DOHH2 (cell line): ENCODE measurements at regions not wholly inside any gene's neighbourhood (a gene's known extent, or its start where the extent isn't known, plus 50 kb on each side); places are given as distances from the start of the nearest gene placed in this dataset.

Experiments used
- H3F3A ChIP-seq: fragments of 200-600 bp; sonication (generic), shearing (Covaris generic); 2 replicates; pipeline ENCODE4 v1.6.0; 2016; ENCODE audit warnings: antibody characterized with exemption, mild to moderate bottlenecking; ENCODE audit not compliant: control insufficient read depth, insufficient read depth
- H3K27ac ChIP-seq: fragments of 200-600 bp; sonication (generic); 2 replicates; pipeline ENCODE4 v1.5.1; 2014; ENCODE audit warnings: low read depth, mild to moderate bottlenecking, low read length, moderate library complexity
- H3K27me3 ChIP-seq: fragments of 200-600 bp; sonication (generic); 2 replicates; pipeline ENCODE4 v1.6.1; 2014; ENCODE audit warnings: mild to moderate bottlenecking, low read length, mixed read lengths; ENCODE audit not compliant: control insufficient read depth
- H3K36me3 ChIP-seq: fragments of 200-600 bp; sonication (generic); 2 replicates; pipeline ENCODE4 v1.6.1; 2014; ENCODE audit warnings: mild to moderate bottlenecking, low read length, moderate library complexity, mixed read lengths; ENCODE audit not compliant: control insufficient read depth
- H3K4me1 ChIP-seq: fragments of 200-600 bp; sonication (generic); 2 replicates; pipeline ENCODE4 v1.6.1; 2014; ENCODE audit warnings: mild to moderate bottlenecking, low read length, mixed read lengths; ENCODE audit not compliant: control insufficient read depth
- H3K4me2 ChIP-seq: fragments of 200-600 bp; sonication (generic); 2 replicates; pipeline ENCODE4 v1.6.0; 2014; ENCODE audit warnings: mild to moderate bottlenecking, low read length, moderate library complexity
- H3K4me3 ChIP-seq: fragments of 200-600 bp; sonication (generic); 2 replicates; pipeline ENCODE4 v1.5.1; 2014; ENCODE audit warnings: mild to moderate bottlenecking, low read length, mixed read lengths
- H3K79me2 ChIP-seq: fragments of 200-600 bp; sonication (generic); 2 replicates; pipeline ENCODE4 v1.6.1; 2014; ENCODE audit warnings: mild to moderate bottlenecking, low read length, mixed read lengths; ENCODE audit not compliant: control insufficient read depth
- H3K9me2 ChIP-seq: fragments of 200-600 bp; sonication (generic); replicated peaks from 2 replicates; pipeline ENCODE4 v1.6.1; 2014; ENCODE audit warnings: mild to moderate bottlenecking, low read length, mixed read lengths; ENCODE audit not compliant: control insufficient read depth
- H3K9me3 ChIP-seq: fragments of 200-600 bp; sonication (generic); 2 replicates; pipeline ENCODE4 v1.6.1; 2014; ENCODE audit warnings: antibody characterized with exemption, low read length, mixed read lengths; ENCODE audit not compliant: control insufficient read depth, insufficient read depth
- H4K20me1 ChIP-seq: fragments of 200-600 bp; sonication (generic); 2 replicates; pipeline ENCODE4 v1.6.0; 2014; ENCODE audit warnings: low read depth, mild to moderate bottlenecking, antibody characterized with exemption, low read length, moderate library complexity; ENCODE audit not compliant: control insufficient read depth, insufficient read depth
- EZH2phosphoT487 ChIP-seq: fragments of 200-600 bp; sonication (generic); IDR thresholded peaks from 2 replicates; pipeline ENCODE4 v1.6.1; 2017; ENCODE audit warnings: borderline replicate concordance, mild to moderate bottlenecking, antibody characterized with exemption, low read length, moderate library complexity, mixed read lengths
- TF ChIP-seq, protein P1 (sequence below): fragments of 200-600 bp; sonication (generic); IDR thresholded peaks from one replicate; pipeline ENCODE4 v1.5.1; 2014; ENCODE audit warnings: antibody characterized with exemption, mild to moderate bottlenecking, low read depth, low read length; ENCODE audit not compliant: poor library complexity, severe bottlenecking

DNA sequence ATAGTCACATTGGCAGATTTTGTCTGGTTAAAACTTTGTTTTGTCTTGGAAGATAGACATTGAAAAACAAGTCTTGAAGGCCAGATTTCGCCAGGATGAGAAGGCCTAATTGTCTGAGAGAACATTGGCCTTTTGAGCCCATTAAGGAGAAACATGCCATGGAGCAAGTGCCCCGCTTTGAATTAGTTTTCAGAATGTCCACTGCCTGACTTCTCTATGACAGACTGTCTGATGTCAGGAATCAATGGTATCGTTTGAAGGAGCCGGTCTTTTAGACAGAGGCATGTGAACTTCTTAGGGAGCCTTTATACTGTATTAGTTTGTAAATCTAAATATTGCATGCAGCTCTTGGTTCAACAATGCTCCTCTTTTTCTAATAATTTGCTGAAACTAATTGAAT lies 155.9 kb downstream of the DLEU7 start:
- Histone ChIP-seq H3K27ac (no peak overlapping the region), H3K9me3 (no peaks in the 10 kb centered on the region), H3F3A (no peaks in the 10 kb centered on the region), H3K36me3 (no peaks in the 10 kb centered on the region), H3K4me1 (no peaks in the 10 kb centered on the region), H3K27me3 (no peaks in the 10 kb centered on the region), H3K79me2 (no peaks in the 10 kb centered on the region), H4K20me1 (no peaks in the 10 kb centered on the region), H3K9me2 (no peaks in the 10 kb centered on the region), H3K4me3 (no peak overlapping the region), H3K4me2 (no peak overlapping the region)
- TF ChIP-seq, protein P1, sequence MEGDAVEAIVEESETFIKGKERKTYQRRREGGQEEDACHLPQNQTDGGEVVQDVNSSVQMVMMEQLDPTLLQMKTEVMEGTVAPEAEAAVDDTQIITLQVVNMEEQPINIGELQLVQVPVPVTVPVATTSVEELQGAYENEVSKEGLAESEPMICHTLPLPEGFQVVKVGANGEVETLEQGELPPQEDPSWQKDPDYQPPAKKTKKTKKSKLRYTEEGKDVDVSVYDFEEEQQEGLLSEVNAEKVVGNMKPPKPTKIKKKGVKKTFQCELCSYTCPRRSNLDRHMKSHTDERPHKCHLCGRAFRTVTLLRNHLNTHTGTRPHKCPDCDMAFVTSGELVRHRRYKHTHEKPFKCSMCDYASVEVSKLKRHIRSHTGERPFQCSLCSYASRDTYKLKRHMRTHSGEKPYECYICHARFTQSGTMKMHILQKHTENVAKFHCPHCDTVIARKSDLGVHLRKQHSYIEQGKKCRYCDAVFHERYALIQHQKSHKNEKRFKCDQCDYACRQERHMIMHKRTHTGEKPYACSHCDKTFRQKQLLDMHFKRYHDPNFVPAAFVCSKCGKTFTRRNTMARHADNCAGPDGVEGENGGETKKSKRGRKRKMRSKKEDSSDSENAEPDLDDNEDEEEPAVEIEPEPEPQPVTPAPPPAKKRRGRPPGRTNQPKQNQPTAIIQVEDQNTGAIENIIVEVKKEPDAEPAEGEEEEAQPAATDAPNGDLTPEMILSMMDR: no peak
- no peak for TF ChIP-seq EZH2phosphoT487

DNA sequence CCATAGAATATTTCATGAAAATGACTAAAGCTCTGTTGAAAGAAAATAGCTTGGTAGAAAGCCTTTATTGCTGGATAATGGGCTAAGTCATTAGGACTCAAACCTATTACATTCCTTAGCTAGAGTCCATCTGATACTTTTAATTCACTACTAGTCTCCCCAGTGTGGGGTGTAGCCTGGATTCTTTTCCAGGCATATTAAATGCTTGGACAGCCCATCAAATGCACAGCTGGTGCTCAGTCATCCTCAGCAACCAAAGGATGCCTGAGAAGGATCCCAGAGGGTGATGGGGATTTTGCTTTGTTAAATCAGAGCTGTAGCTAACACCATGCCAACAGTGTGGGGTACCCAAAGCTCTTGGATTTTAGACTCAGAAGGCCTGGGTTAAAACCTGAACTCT lies 153.5 kb downstream of the DLEU7 start:
- Histone ChIP-seq H3K4me2 (no peak overlapping the region), H3K4me3 (no peak overlapping the region), H3F3A (no peaks in the 10 kb centered on the region), H3K27me3 (no peaks in the 10 kb centered on the region), H3K36me3 (no peaks in the 10 kb centered on the region), H3K9me3 (no peaks in the 10 kb centered on the region), H4K20me1 (no peaks in the 10 kb centered on the region), H3K27ac (no peak overlapping the region), H3K79me2 (no peaks in the 10 kb centered on the region), H3K9me2 (no peaks in the 10 kb centered on the region), H3K4me1 (no peaks in the 10 kb centered on the region)
- no peak for TF ChIP-seq EZH2phosphoT487
- TF ChIP-seq, protein P1: no peak

DNA sequence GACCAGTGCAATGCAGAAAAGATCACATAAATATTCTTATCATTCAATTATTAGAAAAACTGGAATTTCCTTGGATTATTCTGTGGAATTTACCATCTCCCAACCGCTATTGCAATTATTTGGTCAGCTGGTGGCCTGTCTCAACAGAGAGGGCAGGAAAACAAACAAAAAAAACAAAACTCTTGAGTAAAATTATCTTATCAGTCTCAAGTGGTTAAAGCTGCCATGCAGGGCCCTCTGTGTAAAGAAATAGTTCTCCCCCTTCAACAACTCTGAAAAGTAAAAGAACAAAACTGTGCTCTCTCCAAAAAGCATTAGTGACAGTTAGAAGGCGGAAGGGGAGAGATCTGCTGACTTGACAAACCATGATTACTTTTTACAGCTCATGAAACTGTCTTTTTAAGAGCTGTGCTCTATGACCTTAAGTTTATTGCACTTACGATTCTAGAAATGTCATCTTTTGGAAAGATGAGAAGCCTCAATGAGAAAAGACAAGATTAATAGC lies 152.3 kb downstream of the DLEU7 start:
- Histone ChIP-seq H3K4me3 (no peak overlapping the region), H3K4me1 (no peaks in the 10 kb centered on the region), H3K36me3 (no peaks in the 10 kb centered on the region), H3K27ac (no peak overlapping the region), H3F3A (no peaks in the 10 kb centered on the region), H3K9me3 (peaks cover 5% of the 10 kb centered on the region; the same call in 1 of the 2 replicates), H4K20me1 (no peaks in the 10 kb centered on the region), H3K4me2 (no peak overlapping the region), H3K27me3 (no peaks in the 10 kb centered on the region), H3K9me2 (no peaks in the 10 kb centered on the region), H3K79me2 (no peaks in the 10 kb centered on the region)
- TF ChIP-seq, protein P1: no peak
- TF ChIP-seq EZH2phosphoT487: no peak
